ENCODE measurements at regions not wholly inside any gene's neighbourhood (a gene's known extent, or its start where the extent isn't known, plus 50 kb on each side); places are given as distances from the start of the nearest gene placed in this dataset.
A peak's percentile ranks its signal among the peaks of the same experiment; 100 is the strongest.
"Not testable (repeated sequence)": the region's sequence is repeated elsewhere in the genome, so short reads cannot be mapped to it uniquely, and the experiment has no call there.

DNA sequence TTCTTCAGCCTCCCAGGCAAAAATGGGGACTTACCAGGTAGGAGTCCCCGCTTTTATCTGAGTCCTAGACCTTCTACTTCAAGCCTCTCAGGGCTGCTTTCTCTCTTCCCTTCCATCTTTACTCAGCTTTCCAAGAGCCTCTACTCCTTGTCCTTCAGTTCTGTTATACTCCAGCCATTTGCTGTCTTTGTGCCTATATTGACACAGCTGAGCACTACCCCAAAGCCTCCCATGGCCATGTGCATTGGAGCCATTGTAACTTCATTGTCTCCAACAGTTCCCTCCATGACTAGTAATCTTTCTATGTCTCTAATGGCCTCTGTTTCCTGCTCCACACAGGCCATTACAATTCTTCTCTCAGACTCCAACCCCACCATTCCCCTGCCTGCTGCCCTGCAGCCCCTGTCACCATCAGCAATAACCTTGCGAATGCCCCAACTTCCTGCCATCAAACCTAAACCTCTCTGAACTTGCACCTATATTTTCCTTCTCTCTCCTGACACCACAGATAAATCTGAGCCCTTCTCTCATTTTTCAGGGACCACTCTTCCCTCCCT lies 77.9 kb upstream of the ADPGK start:
- no peak for DNase-seq

DNA sequence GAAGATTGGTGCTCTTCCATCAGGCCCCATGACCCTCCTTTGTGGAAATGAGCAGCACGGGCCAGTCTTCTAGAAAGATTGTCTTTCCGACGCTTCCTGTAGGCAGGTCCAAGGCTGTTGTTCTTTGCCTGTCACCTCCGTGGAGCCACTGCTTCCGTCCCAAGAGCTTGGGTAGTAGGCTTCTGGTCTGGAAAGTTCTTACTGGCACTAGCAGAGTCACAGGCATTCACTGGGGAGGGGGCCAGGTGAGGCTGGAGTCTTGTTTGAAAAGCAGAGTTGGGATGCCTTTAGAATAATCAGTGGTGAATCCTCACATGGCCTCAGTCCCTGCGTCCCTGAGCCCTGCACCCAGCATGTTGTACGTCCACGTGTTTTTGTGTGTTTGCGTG lies 76.2 kb upstream of the ADPGK start:
- DNase-seq = no peak

- no peak for DNase-seq
Observed at GRCh38 chr15:72859017-72859756, 75.6 kb upstream of the ADPGK start.

- no peak for DNase-seq
Observed at GRCh38 chr15:72858205-72858604, 74.6 kb upstream of the ADPGK start.

GRCh38 chr15:72857331-72858063 lies 73.9 kb upstream of the ADPGK start:
- no peak for DNase-seq

DNA sequence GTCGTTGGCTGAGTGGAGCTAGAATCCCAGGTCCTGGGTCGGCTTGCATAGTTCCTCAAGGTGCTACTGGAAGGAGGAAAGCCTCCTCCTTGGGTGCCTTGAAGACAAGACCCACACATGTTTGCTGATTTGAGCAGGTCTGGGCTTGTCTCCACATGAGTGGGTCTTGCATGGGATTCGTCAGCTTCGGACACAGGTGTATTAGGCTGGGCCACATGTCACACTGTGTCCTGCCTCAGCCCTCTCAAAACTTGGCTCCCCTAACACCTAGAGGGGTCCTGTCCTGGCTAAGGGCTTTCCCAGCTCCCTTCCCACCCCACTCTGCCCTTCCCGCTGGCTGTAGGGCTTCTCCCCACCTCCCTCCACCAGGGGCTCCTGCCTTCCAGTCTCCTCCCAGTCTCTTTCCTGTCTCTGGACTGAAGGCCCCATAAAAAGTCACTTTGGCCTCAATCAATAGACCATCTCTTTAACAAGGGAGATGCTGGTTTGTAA lies 73.0 kb upstream of the ADPGK start:
- no peak for DNase-seq

- DNase-seq = no peak
Observed at GRCh38 chr15:72855791-72856190, 72.2 kb upstream of the ADPGK start.

GRCh38 chr15:72852273-72852672 lies 68.7 kb upstream of the ADPGK start:
- no peak for DNase-seq

GRCh38 chr15:72851586-72851985 lies 68.0 kb upstream of the ADPGK start:
- peak; percentile 8 for DNase-seq

DNA sequence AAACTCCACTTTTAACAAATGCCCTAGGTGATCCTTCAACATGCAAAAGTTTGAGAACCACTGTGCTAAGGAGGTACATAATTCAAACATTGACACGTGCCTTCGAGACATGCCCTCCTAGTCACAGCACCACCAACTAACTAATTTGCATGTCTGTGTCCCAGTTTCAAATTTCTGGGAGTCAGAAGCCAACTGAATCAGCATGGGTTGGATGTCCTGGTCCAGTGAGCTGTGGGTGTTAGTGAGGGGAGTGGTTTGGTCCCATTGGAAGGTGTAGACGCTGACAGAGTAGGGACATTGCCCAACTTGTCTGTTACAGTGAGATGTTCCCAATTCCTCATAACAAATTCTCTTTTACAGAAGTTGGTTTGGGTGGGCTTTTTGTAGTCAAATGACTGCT lies 67.3 kb upstream of the ADPGK start:
- DNase-seq = no peak

DNA sequence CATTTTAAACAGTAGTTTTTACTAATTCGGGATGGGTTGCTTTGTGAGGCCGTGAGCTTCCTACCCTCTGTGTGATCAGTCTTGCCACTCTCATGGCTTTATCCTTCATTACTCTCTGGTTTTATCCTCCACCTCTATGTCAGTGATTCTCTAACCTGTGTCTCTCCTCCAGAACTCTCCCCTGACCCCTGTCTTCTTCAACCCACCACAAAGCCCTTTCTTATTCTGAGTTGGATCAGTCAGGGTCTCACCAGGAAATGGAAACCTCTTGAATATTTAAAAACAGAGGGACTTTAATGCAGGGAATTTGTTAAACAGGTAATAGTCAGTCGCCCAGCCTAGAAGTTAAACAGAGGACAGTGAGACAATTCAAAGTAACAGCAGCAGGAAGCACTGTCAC lies 64.2 kb upstream of the ADPGK start:
- no peak for DNase-seq

DNA sequence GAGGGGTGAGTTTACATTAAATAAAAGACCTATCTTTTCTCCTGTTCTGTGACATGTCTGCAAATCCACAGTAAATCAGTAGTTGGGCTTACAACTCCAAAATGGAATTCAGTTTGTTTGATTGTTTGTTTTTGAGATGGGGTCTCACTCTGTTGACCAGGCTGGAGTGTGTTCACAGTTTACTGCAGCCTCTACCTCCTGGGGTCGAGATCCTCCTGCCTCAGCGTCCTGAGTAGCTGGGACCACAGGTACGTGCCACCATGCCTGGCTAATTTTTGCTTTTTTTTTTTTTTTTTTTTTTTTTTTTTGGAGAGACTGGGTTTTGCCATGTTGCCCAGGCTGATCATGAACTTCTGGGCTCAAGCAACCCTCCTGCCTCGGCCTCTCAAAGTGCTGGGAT lies 63.5 kb upstream of the ADPGK start:
- no peak for DNase-seq

- DNase-seq = no peak
Observed at GRCh38 chr15:72845981-72846383, 62.4 kb upstream of the ADPGK start.

DNA sequence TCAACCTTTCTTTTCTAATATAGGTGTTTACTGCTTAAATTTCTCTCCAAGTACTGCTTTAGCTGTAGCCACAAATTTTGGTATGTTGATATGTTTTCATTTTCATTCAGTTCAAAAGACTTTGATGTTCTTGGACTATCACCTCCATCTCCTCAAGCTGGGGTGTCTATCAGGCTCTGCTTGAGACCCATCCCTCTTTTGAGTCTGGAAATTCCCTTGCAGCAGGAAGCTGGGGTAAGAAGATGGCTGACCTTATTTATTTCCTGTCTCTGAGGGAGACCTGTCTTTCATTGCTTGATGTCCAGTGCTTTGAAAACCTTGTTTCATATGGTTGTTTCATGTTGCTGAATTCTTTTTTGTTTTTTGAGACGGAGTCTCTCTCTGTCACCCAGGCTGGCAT lies 60.5 kb upstream of the ADPGK start:
- DNase-seq = no peak

DNA sequence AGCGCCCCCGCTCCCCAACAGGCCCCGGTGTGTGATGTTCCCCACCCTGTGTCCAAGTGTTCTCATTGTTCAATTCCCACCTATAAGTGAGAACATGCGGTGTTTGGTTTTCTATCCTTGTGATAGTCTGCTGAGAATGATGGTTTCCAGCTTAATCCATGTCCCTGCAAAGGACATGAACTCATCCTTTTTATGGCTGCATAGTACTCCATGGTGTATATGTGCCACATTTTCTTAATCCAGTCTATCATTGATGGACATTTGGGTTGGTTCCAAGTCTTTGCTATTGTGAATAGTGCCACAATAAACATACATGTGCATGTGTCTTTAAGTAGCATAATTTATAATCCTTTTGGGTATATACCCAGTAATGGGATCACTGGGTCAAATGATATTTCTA lies 59.8 kb upstream of the ADPGK start:
- DNase-seq = not testable (repeated sequence)

DNA sequence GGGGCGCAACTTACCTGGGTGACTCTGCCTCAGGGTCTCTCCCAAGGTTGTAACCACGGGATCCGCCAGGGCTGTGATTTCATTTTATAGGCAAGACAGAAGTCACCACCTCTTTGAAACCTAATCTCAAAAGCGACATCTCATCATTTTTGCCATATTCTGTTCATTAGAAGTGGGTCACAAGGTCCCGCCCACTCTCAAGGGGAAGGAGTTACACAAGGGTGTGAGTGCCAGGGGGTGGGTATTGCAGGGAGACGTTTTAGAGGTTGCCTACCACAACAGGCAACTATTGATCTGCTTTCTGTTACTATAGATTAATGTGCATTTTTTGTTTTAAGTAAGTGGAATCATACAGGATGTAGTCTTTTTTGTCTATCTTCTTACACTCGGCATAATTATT lies 56.6 kb upstream of the ADPGK start:
- no peak for DNase-seq

DNA sequence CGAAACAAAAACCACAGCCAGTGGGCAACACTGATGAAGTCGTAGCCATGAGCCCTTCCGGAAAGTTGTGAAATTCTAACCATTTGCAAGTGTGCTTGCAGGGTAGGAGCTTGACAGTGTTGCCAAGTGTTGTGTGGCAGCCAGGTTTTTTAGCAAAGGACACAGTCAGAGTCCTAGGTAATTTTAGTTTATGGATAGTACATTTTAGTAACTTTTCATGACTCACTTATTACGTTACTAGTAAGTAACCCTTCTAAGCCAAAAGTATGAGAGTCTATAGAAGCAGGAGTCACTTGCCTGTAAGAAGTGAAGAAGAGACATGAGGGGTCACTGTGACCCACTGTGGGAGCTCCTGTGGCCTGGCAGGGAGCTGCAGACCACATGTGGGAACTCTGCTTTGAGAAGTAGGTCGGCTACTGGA lies 54.8 kb upstream of the ADPGK start:
- no peak for DNase-seq

DNA sequence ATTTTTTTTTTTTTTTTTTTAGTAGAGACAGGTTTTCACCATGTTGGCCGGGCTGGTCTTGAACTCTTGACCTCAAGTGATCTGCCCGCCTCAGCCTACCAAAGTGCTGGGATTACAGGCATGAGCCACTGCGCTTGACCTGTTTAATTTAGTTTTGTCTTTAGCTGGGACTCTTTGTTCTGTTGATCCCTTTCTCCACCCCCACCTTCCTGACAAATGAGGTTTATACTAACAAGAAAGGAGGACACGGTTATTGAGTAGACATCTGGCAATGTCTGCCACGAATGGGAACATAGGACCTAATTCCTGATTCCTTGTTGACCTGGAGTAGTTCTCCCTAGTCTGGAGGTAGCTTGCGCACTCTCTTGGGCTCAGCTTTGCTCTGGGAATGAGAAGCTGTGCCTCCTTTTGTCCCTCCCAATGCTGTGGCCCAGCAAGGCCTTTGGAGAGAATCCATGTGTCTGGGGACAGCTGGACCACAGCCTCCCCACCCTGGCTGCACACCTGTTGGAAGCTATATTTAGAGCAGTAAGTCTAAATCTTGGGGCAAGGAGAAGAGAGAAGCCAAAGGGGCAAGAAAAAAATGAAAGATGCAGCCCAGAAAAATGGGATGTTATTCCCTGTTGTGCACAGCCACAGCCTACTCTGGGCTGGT lies 53.2 kb upstream of the ADPGK start:
- DNase-seq = no peak

DNA sequence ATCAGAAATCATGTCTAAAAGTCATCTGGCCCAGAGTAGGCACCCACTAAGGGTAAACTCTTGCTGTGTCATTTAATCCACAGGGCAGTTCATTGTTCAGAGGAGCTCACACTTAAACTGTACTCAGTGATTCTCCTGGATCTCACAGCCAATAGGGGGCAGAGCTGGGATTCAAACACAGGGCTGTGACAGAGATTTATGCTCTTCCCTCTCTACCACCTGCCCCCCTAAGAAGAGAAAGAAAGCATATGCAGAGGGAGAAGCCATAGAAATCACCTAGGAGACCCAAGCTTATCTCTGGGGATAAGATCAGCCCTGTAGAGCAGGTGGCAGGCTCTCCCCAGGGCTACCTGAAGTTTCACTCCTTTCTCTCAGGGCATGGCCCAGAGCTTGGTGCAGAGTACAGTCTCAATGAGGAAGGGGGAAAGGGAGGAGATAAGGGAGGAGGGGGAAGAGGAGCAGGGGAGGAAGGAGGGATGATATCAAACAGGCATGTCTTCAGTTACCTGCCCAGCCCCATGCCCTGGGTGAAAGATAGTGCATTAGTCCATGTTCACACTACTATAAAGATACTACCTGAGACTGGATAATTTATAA lies 51.8 kb upstream of the ADPGK start:
- no peak for DNase-seq

DNA sequence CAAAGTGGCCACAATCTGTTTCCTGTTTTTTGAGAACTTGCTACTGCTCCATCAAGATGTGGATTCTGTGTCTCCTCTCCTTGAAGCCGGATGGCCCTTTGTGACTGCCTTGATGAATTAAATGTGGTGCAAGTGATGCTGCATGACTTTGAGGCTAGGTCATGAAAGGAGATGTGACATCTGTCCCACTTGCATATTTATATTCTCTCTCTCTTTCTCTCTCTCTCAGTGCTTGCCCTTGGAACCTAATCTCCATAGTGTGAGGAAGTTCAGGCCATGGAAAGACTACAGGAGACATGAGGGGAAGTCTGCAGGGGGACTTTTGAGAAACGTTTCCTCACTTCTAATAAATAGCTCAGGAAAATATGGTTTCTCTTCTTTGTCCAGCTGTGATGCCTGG lies 50.0 kb upstream of the ADPGK start:
- DNase-seq = no peak
